BE2C (cell line): ENCODE measurements at regions not wholly inside any gene's neighbourhood (a gene's known extent, or its start where the extent isn't known, plus 50 kb on each side); places are given as distances from the start of the nearest gene placed in this dataset.
A peak's percentile ranks its signal among the peaks of the same experiment; 100 is the strongest.

Experiments used
- DNase-seq: peaks from one replicate; pipeline ENCODE4 v3.0.0-alpha.2; 2020
- H3K27me3 ChIP-seq: fragments of 250-450 bp; sonication (Bioruptor Pico); 2 replicates; pipeline ENCODE4 v1.5.1; 2020; ENCODE audit warnings: mild to moderate bottlenecking
- H3K36me3 ChIP-seq: fragments of 250-450 bp; sonication (Bioruptor Pico); 2 replicates; pipeline ENCODE4 v1.5.1; 2020; ENCODE audit warnings: mild to moderate bottlenecking
- H3K4me1 ChIP-seq: fragments of 250-450 bp; sonication (Bioruptor Pico); 2 replicates; pipeline ENCODE4 v1.5.1; 2020
- H3K4me3 ChIP-seq: 2 replicates; pipeline ENCODE4 v1.5.1; 2011; ENCODE audit warnings: low read depth, low read length
- H3K9me3 ChIP-seq: fragments of 250-450 bp; sonication (Bioruptor Pico); 2 replicates; pipeline ENCODE4 v1.5.1; 2020
- CTCF ChIP-seq: IDR thresholded peaks from 2 replicates; pipeline ENCODE4 v1.5.1; 2012; ENCODE audit warnings: mild to moderate bottlenecking, low read depth, low read length

GRCh38 chr4:159016593-159017024 lies 86.3 kb upstream of the RAPGEF2 start:
- TF ChIP-seq CTCF, result no peak
- H3K4me3 ChIP-seq, result no peak overlapping the region
- H3K36me3 ChIP-seq, result no peaks in the 10 kb centered on the region
- no peaks in the 10 kb centered on the region for H3K4me1 ChIP-seq
- DNase-seq, result no peak
- no peaks in the 10 kb centered on the region for H3K9me3 ChIP-seq
- H3K27me3 ChIP-seq, result no peaks in the 10 kb centered on the region

- DNase-seq, result no peak
- no peaks in the 10 kb centered on the region for H3K27me3 ChIP-seq
- no peak for TF ChIP-seq CTCF
Observed at GRCh38 chr4:159017323-159018026, 85.4 kb upstream of the RAPGEF2 start.

DNA sequence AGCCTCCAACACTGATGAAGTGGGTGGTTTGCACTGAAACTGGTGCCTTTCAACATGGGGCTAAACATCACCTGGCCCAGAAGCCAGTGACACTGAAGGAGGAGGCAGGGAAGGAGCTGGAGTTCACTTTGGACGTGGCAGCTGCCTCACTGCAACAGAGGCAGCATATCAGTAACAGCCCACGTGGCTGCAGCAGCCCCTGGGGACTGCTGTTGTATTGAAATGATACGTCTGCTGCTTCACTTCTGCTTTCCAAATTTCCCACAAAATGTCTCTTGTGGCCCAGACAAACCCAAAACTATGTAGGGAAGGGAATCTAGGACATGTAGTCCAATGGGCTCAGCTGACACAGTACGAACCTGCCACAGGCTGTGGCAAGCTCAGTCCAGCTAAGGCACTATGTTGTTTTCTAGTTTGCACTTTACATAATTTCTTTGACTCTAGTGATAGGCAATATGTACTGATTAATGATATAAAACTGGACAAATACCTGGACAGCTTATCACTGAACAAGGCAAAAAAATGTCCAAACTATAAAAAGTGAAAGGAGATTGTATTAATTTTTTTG lies 84.7 kb upstream of the RAPGEF2 start:
- H3K9me3 ChIP-seq, result no peaks in the 10 kb centered on the region
- no peaks in the 10 kb centered on the region for H3K4me1 ChIP-seq
- TF ChIP-seq CTCF, result no peak
- peak; percentile 21 for DNase-seq
- H3K4me3 ChIP-seq, result no peak overlapping the region
- H3K36me3 ChIP-seq, result no peaks in the 10 kb centered on the region
- H3K27me3 ChIP-seq, result no peaks in the 10 kb centered on the region

More at GRCh38 chr4:159017323-159018026, 85.4 kb upstream of the RAPGEF2 start:
- Histone ChIP-seq H3K4me1 (no peaks in the 10 kb centered on the region), H3K4me3 (no peak overlapping the region), H3K9me3 (no peaks in the 10 kb centered on the region), H3K36me3 (no peaks in the 10 kb centered on the region)

GRCh38 chr4:159019356-159019755 lies 83.5 kb upstream of the RAPGEF2 start:
- no peak for TF ChIP-seq CTCF
- Histone ChIP-seq H3K4me3 (no peak overlapping the region), H3K9me3 (no peaks in the 10 kb centered on the region), H3K4me1 (no peaks in the 10 kb centered on the region), H3K36me3 (no peaks in the 10 kb centered on the region), H3K27me3 (no peaks in the 10 kb centered on the region)
- no peak for DNase-seq

- H3K9me3 ChIP-seq, result no peaks in the 10 kb centered on the region
- no peaks in the 10 kb centered on the region for H3K27me3 ChIP-seq
- TF ChIP-seq CTCF, result no peak
- no peak overlapping the region for H3K4me3 ChIP-seq
- H3K36me3 ChIP-seq, result no peaks in the 10 kb centered on the region
- no peak for DNase-seq
- no peaks in the 10 kb centered on the region for H3K4me1 ChIP-seq
Observed at GRCh38 chr4:159021597-159022385, 81.1 kb upstream of the RAPGEF2 start.

DNA sequence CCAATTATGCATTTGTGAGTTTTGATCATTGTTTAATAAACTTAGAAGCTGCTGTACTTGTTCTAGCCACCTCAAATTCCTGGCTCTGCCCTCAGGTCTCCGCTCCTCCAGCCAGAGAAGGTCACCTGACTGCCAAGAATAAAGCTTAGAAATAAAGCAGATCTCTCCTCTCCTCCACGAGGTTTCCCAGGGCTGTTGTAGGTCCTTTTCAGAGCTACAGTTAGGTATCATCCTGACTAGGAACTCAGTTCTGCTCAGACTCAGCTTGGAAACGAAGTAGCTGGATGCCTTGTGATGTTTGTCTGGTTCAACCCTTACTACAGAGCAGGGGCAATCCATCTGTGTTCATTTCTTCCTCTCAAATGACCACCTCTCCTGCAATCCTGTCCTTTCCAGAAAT lies 79.1 kb upstream of the RAPGEF2 start:
- Histone ChIP-seq H3K27me3 (no peaks in the 10 kb centered on the region), H3K36me3 (no peaks in the 10 kb centered on the region), H3K9me3 (no peaks in the 10 kb centered on the region), H3K4me3 (no peak overlapping the region), H3K4me1 (no peaks in the 10 kb centered on the region)
- no peak for DNase-seq
- no peak for TF ChIP-seq CTCF
